ENCODE measurements at regions not wholly inside any gene's neighbourhood (a gene's known extent, or its start where the extent isn't known, plus 50 kb on each side); places are given as distances from the start of the nearest gene placed in this dataset.

DNA sequence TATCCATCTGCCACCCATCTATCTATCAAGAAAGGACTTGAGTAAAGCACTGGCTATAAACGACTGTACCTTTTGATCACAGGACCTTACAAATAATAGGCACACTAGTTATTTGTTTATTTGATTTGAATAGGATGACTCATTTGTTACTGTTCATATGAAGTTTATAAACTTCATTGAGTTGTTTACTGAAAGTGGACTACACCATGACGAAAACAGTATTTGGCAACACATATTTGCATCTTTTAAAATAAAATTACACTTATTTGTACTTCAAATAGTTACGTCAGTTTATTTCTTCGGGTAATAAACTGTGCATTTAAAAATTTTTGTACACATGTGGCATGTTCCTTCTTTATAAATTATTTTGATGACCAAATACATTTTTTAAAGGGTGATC is 133.0 kb downstream of the OGFRL1 start:
- Histone ChIP-seq H3K4me3 (ENCODE audit: low read length, poor library complexity, severe bottlenecking) (no peak overlapping the region), H3K9me3 (ENCODE audit: insufficient read depth, low read depth, low read length) (no peaks in the 10 kb centered on the region), H3K79me2 (ENCODE audit: insufficient read depth, low read length) (no peaks in the 10 kb centered on the region), H3K27me3 (ENCODE audit: insufficient read depth, low read length, poor library complexity, severe bottlenecking) (no peaks in the 10 kb centered on the region), H3K9ac (ENCODE audit: low read depth, low read length, poor library complexity, severe bottlenecking) (no peak overlapping the region), H3K36me3 (ENCODE audit: insufficient read depth, low read length) (no peaks in the 10 kb centered on the region), H3F3A (ENCODE audit: low read depth) (no peaks in the 10 kb centered on the region), H2AFZ (ENCODE audit: low read length) (no peak overlapping the region), H3K4me2 (ENCODE audit: low read depth, low read length, poor library complexity, severe bottlenecking) (no peak overlapping the region), H4K20me1 (ENCODE audit: insufficient read depth, low read length, poor library complexity, severe bottlenecking) (no peaks in the 10 kb centered on the region), H3K9me2 (replicated peaks; ENCODE audit: low read depth, low read length) (no peaks in the 10 kb centered on the region), H3K4me1 (ENCODE audit: insufficient read depth, low read length, poor library complexity, severe bottlenecking) (no peaks in the 10 kb centered on the region)
- TF ChIP-seq, protein P1, sequence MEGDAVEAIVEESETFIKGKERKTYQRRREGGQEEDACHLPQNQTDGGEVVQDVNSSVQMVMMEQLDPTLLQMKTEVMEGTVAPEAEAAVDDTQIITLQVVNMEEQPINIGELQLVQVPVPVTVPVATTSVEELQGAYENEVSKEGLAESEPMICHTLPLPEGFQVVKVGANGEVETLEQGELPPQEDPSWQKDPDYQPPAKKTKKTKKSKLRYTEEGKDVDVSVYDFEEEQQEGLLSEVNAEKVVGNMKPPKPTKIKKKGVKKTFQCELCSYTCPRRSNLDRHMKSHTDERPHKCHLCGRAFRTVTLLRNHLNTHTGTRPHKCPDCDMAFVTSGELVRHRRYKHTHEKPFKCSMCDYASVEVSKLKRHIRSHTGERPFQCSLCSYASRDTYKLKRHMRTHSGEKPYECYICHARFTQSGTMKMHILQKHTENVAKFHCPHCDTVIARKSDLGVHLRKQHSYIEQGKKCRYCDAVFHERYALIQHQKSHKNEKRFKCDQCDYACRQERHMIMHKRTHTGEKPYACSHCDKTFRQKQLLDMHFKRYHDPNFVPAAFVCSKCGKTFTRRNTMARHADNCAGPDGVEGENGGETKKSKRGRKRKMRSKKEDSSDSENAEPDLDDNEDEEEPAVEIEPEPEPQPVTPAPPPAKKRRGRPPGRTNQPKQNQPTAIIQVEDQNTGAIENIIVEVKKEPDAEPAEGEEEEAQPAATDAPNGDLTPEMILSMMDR (conservative IDR thresholded peaks at IDR 0.05; ENCODE audit: low read length), result no peak
- TF ChIP-seq EZH2phosphoT487 (IDR thresholded peaks at IDR 0.05; ENCODE audit: borderline replicate concordance), result no peak

DNA sequence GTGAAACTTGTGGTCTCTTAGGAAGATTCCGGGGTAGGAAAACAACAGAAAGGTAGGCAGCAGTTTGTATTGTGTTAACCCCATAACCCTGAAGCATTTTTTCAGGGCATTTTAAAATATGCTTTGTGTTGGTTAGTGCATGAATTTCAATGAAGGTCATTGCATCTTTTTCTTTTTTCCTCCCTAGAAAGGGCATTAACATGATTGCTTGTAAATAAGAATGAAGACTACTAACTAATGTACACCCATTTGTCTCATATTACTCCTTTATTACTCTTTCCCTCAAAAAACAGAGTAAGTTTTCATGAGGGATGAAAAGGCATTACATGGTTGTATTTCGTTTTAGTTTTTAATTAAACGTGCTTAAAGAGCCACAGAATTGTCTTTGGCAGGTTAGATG is 141.4 kb downstream of the OGFRL1 start:
- no peaks in the 10 kb centered on the region for H3K36me3 ChIP-seq (ENCODE audit: insufficient read depth, low read length)
- H2AFZ ChIP-seq (ENCODE audit: low read length), result no peak overlapping the region
- no peak overlapping the region for H3K4me3 ChIP-seq (ENCODE audit: low read length, poor library complexity, severe bottlenecking)
- H3K9ac ChIP-seq (ENCODE audit: low read depth, low read length, poor library complexity, severe bottlenecking), result no peak overlapping the region
- H3K4me2 ChIP-seq (ENCODE audit: low read depth, low read length, poor library complexity, severe bottlenecking), result no peak overlapping the region
- no peaks in the 10 kb centered on the region for H3K9me2 ChIP-seq (replicated peaks; ENCODE audit: low read depth, low read length)
- H3K79me2 ChIP-seq (ENCODE audit: insufficient read depth, low read length), result no peaks in the 10 kb centered on the region
- TF ChIP-seq, protein P1 (conservative IDR thresholded peaks at IDR 0.05; ENCODE audit: low read length), result no peak
- no peak for TF ChIP-seq EZH2phosphoT487 (IDR thresholded peaks at IDR 0.05; ENCODE audit: borderline replicate concordance)
- H3K4me1 ChIP-seq (ENCODE audit: insufficient read depth, low read length, poor library complexity, severe bottlenecking), result no peaks in the 10 kb centered on the region
- H3K27me3 ChIP-seq (ENCODE audit: insufficient read depth, low read length, poor library complexity, severe bottlenecking), result no peaks in the 10 kb centered on the region
- H3K9me3 ChIP-seq (ENCODE audit: insufficient read depth, low read depth, low read length), result no peaks in the 10 kb centered on the region
- no peaks in the 10 kb centered on the region for H4K20me1 ChIP-seq (ENCODE audit: insufficient read depth, low read length, poor library complexity, severe bottlenecking)
- no peaks in the 10 kb centered on the region for H3F3A ChIP-seq (ENCODE audit: low read depth)

DNA sequence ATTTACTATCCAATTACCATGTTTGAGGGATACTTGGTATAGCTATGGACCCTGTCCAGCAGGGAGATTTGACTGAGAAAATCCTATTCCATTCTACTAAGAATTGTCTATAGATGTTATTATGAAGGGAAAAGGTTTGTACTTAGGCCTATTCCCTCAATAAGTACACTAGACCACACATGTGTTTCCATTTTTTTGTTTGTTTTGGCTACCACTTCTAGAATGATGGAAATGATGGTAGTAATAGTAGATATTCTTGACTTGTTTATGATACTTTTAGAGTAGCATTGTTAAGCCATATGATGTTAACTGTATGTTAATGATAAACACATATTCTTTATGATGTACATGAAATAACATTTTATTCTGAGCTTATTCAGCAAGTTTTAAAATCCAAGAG is 144.8 kb downstream of the OGFRL1 start:
- H3K27me3 ChIP-seq (ENCODE audit: insufficient read depth, low read length, poor library complexity, severe bottlenecking), result no peaks in the 10 kb centered on the region

More for the DNA sequence above, 144.8 kb downstream of the OGFRL1 start:
- H3K9me2 ChIP-seq (replicated peaks; ENCODE audit: low read depth, low read length), result no peaks in the 10 kb centered on the region
- H3K36me3 ChIP-seq (ENCODE audit: insufficient read depth, low read length), result no peaks in the 10 kb centered on the region
- H3K4me2 ChIP-seq (ENCODE audit: low read depth, low read length, poor library complexity, severe bottlenecking), result no peak overlapping the region
- no peak overlapping the region for H2AFZ ChIP-seq (ENCODE audit: low read length)
- H3K79me2 ChIP-seq (ENCODE audit: insufficient read depth, low read length), result no peaks in the 10 kb centered on the region
- no peak overlapping the region for H3K9ac ChIP-seq (ENCODE audit: low read depth, low read length, poor library complexity, severe bottlenecking)
- H3K4me3 ChIP-seq (ENCODE audit: low read length, poor library complexity, severe bottlenecking), result no peak overlapping the region
- no peak for TF ChIP-seq EZH2phosphoT487 (IDR thresholded peaks at IDR 0.05; ENCODE audit: borderline replicate concordance)
- TF ChIP-seq, protein P1 (conservative IDR thresholded peaks at IDR 0.05; ENCODE audit: low read length), result no peak
- H3K9me3 ChIP-seq (ENCODE audit: insufficient read depth, low read depth, low read length), result no peaks in the 10 kb centered on the region
- H3F3A ChIP-seq (ENCODE audit: low read depth), result no peaks in the 10 kb centered on the region
- H4K20me1 ChIP-seq (ENCODE audit: insufficient read depth, low read length, poor library complexity, severe bottlenecking), result no peaks in the 10 kb centered on the region
- H3K4me1 ChIP-seq (ENCODE audit: insufficient read depth, low read length, poor library complexity, severe bottlenecking), result no peaks in the 10 kb centered on the region

All from Loucy (cell line).